ENCODE measurements at regions not wholly inside any gene's neighbourhood (a gene's known extent, or its start where the extent isn't known, plus 50 kb on each side); places are given as distances from the start of the nearest gene placed in this dataset.

GRCh38 chr3:35137612-35138011 lies 501.7 kb upstream of the ARPP21 start:
- TF ChIP-seq CTCF (IDR thresholded peaks at IDR 0.05) (no peak), SIN3A (IDR thresholded peaks at IDR 0.05; ENCODE audit: borderline replicate concordance, insufficient read depth, low read depth, low read length) (no peak), POLR2AphosphoS5 (IDR thresholded peaks at IDR 0.05; ENCODE audit: low read depth, low read length) (no peak), REST (IDR thresholded peaks at IDR 0.05; ENCODE audit: insufficient read depth in 1 of 2, low read depth in 2 of 2, low read length in 1 of 2) (no peak), TCF7L2 (IDR thresholded peaks at IDR 0.05; ENCODE audit: low read depth, low read length) (no peak)
- in situ Hi-C loops (cut with HindIII; ENCODE audit: low pct_unique_long_range_greater_than_20kb, low sequenced_read_pairs) = no loop called here
- H3K4me1 ChIP-seq (ENCODE audit: control insufficient read depth, insufficient read depth, low read length) = no peaks in the 10 kb centered on the region
- BruUV-seq (replicated peaks) = no TSS peak
- ATAC-seq (no peak), DNase-seq (ENCODE audit: low read depth, low spot score) (no peak)
- intact Hi-C loops (cut with micrococcal nuclease; ENCODE audit: unreplicated experiment) = no loop called here
- POLR2A ChIA-PET = no interaction called here
- H3K9me3 ChIP-seq (ENCODE audit: control insufficient read depth, insufficient read depth, low read depth, low read length) = no peaks in the 10 kb centered on the region
- H3K27me3 ChIP-seq (ENCODE audit: control insufficient read depth, insufficient read depth, low read length) = no peaks in the 10 kb centered on the region
- H3K36me3 ChIP-seq (ENCODE audit: control insufficient read depth, insufficient read depth, low read length) = no peaks in the 10 kb centered on the region
- no peak overlapping the region for H3K27ac ChIP-seq (ENCODE audit: low read length)
- H3K4me3 ChIP-seq (ENCODE audit: low read depth in 2 of 2, low read length in 2 of 2) = no peak overlapping the region
- CTCF ChIA-PET = no interaction called here

- H3K9me3 ChIP-seq (ENCODE audit: control insufficient read depth, insufficient read depth, low read depth, low read length) = no peaks in the 10 kb centered on the region
- intact Hi-C loops (cut with micrococcal nuclease; ENCODE audit: unreplicated experiment) = no loop called here
- H3K36me3 ChIP-seq (ENCODE audit: control insufficient read depth, insufficient read depth, low read length) = no peaks in the 10 kb centered on the region
- no peak overlapping the region for H3K4me3 ChIP-seq (ENCODE audit: low read depth in 2 of 2, low read length in 2 of 2)
- DNase-seq (ENCODE audit: low read depth, low spot score) = no peak
- CTCF ChIA-PET = no interaction called here
- H3K27ac ChIP-seq (ENCODE audit: low read length) = no peak overlapping the region
- no peaks in the 10 kb centered on the region for H3K27me3 ChIP-seq (ENCODE audit: control insufficient read depth, insufficient read depth, low read length)
- POLR2A ChIA-PET = no interaction called here
- TF ChIP-seq CTCF (IDR thresholded peaks at IDR 0.05) (no peak), TCF7L2 (IDR thresholded peaks at IDR 0.05; ENCODE audit: low read depth, low read length) (no peak), SIN3A (IDR thresholded peaks at IDR 0.05; ENCODE audit: borderline replicate concordance, insufficient read depth, low read depth, low read length) (no peak), POLR2AphosphoS5 (IDR thresholded peaks at IDR 0.05; ENCODE audit: low read depth, low read length) (no peak)
- ATAC-seq = no peak
- in situ Hi-C loops (cut with HindIII; ENCODE audit: low pct_unique_long_range_greater_than_20kb, low sequenced_read_pairs) = no loop called here
- no peaks in the 10 kb centered on the region for H3K4me1 ChIP-seq (ENCODE audit: control insufficient read depth, insufficient read depth, low read length)
- no TSS peak for BruUV-seq (replicated peaks)
Observed at GRCh38 chr3:35141406-35141805, 497.9 kb upstream of the ARPP21 start.
